ENCODE measurements at regions not wholly inside any gene's neighbourhood (a gene's known extent, or its start where the extent isn't known, plus 50 kb on each side); places are given as distances from the start of the nearest gene placed in this dataset.

GRCh38 chr10:42939237-42939636, 137.6 kb upstream of the RET start:
- no peak for TF ChIP-seq CTCF (conservative IDR thresholded peaks at IDR 0.05)
- no peak for TF ChIP-seq EZH2 (IDR thresholded peaks at IDR 0.05; ENCODE audit: low read depth)
- no peak overlapping the region for H3K27ac ChIP-seq
- H3F3A ChIP-seq (ENCODE audit: insufficient read depth, low read depth), result no peaks in the 10 kb centered on the region
- H3K79me2 ChIP-seq (ENCODE audit: low read depth), result no peaks in the 10 kb centered on the region
- CTCF ChIA-PET, result no interaction called here
- H3K9me2 ChIP-seq (ENCODE audit: insufficient read depth), result no peaks in the 10 kb centered on the region
- no peaks in the 10 kb centered on the region for H3K9me3 ChIP-seq (ENCODE audit: insufficient read depth, low read depth)
- H3K27me3 ChIP-seq (ENCODE audit: insufficient read depth, low read depth), result peaks cover 48% of the 10 kb centered on the region; the same call in 1 of the 2 replicates
- H3K36me3 ChIP-seq (ENCODE audit: low read depth), result no peaks in the 10 kb centered on the region
- H4K20me1 ChIP-seq (ENCODE audit: insufficient read depth), result no peaks in the 10 kb centered on the region
- BruUV-seq (replicated peaks), result no TSS peak
- intact Hi-C loops (cut with micrococcal nuclease; ENCODE audit: unreplicated experiment), result no loop called here
- H3K4me3 ChIP-seq, result no peak overlapping the region
- no peak overlapping the region for H3K4me2 ChIP-seq
- POLR2A ChIA-PET (ENCODE audit: unreplicated experiment), result no interaction called here
- DNase-seq, result no peak
- H3K4me1 ChIP-seq (replicated peaks; ENCODE audit: insufficient read depth), result no peaks in the 10 kb centered on the region
- no peak overlapping the region for H2AFZ ChIP-seq

- Histone ChIP-seq H3K27ac (no peak overlapping the region), H3K36me3 (ENCODE audit: low read depth) (no peaks in the 10 kb centered on the region), H4K20me1 (ENCODE audit: insufficient read depth) (no peaks in the 10 kb centered on the region), H3K79me2 (ENCODE audit: low read depth) (no peaks in the 10 kb centered on the region), H3K4me2 (no peak overlapping the region), H3K9me2 (ENCODE audit: insufficient read depth) (no peaks in the 10 kb centered on the region), H3K9me3 (ENCODE audit: insufficient read depth, low read depth) (no peaks in the 10 kb centered on the region), H3F3A (ENCODE audit: insufficient read depth, low read depth) (no peaks in the 10 kb centered on the region), H3K4me1 (replicated peaks; ENCODE audit: insufficient read depth) (no peaks in the 10 kb centered on the region), H2AFZ (no peak overlapping the region), H3K27me3 (ENCODE audit: insufficient read depth, low read depth) (peaks cover 43% of the 10 kb centered on the region; the same call in 1 of the 2 replicates), H3K4me3 (no peak overlapping the region)
- ChIA-PET CTCF (no interaction called here), POLR2A (ENCODE audit: unreplicated experiment) (no interaction called here)
- no peak for DNase-seq
- BruUV-seq (replicated peaks), result no TSS peak
- TF ChIP-seq CTCF (conservative IDR thresholded peaks at IDR 0.05) (no peak), EZH2 (IDR thresholded peaks at IDR 0.05; ENCODE audit: low read depth) (no peak)
- intact Hi-C loops (cut with micrococcal nuclease; ENCODE audit: unreplicated experiment), result no loop called here
Observed at GRCh38 chr10:42939685-42940366, 137.0 kb upstream of the RET start.

GRCh38 chr10:42940487-42941294, 136.2 kb upstream of the RET start:
- TF ChIP-seq EZH2 (IDR thresholded peaks at IDR 0.05; ENCODE audit: low read depth) (no peak), CTCF (conservative IDR thresholded peaks at IDR 0.05) (no peak)
- H3K79me2 ChIP-seq (ENCODE audit: low read depth), result no peaks in the 10 kb centered on the region
- no peaks in the 10 kb centered on the region for H3K4me1 ChIP-seq (replicated peaks; ENCODE audit: insufficient read depth)
- POLR2A ChIA-PET (ENCODE audit: unreplicated experiment), result no interaction called here
- no peak overlapping the region for H3K27ac ChIP-seq
- H3F3A ChIP-seq (ENCODE audit: insufficient read depth, low read depth), result no peaks in the 10 kb centered on the region
- H4K20me1 ChIP-seq (ENCODE audit: insufficient read depth), result no peaks in the 10 kb centered on the region
- no peak overlapping the region for H3K4me2 ChIP-seq
- H2AFZ ChIP-seq, result no peak overlapping the region
- H3K4me3 ChIP-seq, result no peak overlapping the region
- intact Hi-C loops (cut with micrococcal nuclease; ENCODE audit: unreplicated experiment), result no loop called here
- CTCF ChIA-PET, result no interaction called here
- DNase-seq, result no peak
- no peaks in the 10 kb centered on the region for H3K36me3 ChIP-seq (ENCODE audit: low read depth)
- no peaks in the 10 kb centered on the region for H3K9me3 ChIP-seq (ENCODE audit: insufficient read depth, low read depth)
- no TSS peak for BruUV-seq (replicated peaks)
- no peaks in the 10 kb centered on the region for H3K9me2 ChIP-seq (ENCODE audit: insufficient read depth)
- peaks cover 36% of the 10 kb centered on the region; the same call in 1 of the 2 replicates for H3K27me3 ChIP-seq (ENCODE audit: insufficient read depth, low read depth)

Data from PC-9 (cell line).